Right lobe of liver (tissue), 4 donors: ENCODE measurements at regions not wholly inside any gene's neighbourhood (a gene's known extent, or its start where the extent isn't known, plus 50 kb on each side); places are given as distances from the start of the nearest gene placed in this dataset.

Source experiments
- POLR2A ChIP-seq: fragments of 450-650 bp; IDR thresholded peaks from one replicate; pipeline ENCODE4 v1.6.1; 2017; ENCODE audit warnings: antibody characterized with exemption, mild to moderate bottlenecking
- TF ChIP-seq, protein P1 (sequence below), 4 donors: fragments of 200-600 bp in 3 of 4; fragments of 450-650 bp in 1 of 4; IDR thresholded peaks; one replicate each; pipeline versions ENCODE4 v1.5.1 to v1.8.0; 2016 to 2022; ENCODE audit warnings: antibody characterized with exemption in 4 of 4, mild to moderate bottlenecking in 2 of 4
- donor health status: DM: no; HTN: no; CAD: no.
- donor health status: DM: no; HTN: no; CAD: no.
- donor health status: DM: no; HTN: yes; CAD: no.

DNA sequence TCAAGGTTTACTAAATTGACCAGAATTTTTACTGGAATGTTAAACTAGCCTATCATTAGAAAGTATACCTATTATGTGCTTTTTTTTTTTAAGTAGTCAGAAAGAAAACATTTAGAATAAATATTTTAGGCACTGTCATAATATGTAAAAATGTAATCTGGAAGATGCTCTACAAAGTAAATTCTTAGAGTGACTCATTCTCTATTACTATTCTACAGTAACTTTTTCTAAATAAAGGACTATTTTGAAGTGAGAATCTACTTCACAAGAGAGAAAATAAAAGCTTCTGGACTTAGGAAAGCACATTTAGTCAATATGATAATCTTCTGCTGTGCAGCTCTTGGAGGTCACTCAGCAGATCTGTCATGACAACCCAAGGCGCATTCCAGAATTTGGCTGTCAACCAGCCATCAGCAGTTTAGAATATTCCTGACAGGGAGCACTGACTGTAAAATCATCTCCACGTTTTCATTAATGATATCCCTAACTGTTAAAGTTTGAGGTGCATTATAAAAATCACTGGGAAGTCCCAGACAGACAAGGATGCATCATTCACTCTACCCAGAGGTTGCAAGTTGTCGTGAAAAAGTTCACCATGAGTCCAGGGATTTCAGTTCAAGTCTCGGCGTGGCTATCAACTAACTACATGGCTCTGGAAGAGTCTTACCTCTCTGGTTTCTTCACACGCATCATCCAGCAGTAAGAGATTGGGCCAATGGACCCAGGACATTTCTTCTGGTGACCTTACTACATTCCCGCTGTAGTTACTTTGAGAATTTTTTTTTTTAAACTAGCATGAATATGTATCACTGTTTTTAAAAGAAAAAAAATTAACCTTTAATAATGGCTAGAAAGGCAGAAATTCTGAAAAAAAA is 374.9 kb downstream of the GJA1 start:
- TF ChIP-seq, protein P1, sequence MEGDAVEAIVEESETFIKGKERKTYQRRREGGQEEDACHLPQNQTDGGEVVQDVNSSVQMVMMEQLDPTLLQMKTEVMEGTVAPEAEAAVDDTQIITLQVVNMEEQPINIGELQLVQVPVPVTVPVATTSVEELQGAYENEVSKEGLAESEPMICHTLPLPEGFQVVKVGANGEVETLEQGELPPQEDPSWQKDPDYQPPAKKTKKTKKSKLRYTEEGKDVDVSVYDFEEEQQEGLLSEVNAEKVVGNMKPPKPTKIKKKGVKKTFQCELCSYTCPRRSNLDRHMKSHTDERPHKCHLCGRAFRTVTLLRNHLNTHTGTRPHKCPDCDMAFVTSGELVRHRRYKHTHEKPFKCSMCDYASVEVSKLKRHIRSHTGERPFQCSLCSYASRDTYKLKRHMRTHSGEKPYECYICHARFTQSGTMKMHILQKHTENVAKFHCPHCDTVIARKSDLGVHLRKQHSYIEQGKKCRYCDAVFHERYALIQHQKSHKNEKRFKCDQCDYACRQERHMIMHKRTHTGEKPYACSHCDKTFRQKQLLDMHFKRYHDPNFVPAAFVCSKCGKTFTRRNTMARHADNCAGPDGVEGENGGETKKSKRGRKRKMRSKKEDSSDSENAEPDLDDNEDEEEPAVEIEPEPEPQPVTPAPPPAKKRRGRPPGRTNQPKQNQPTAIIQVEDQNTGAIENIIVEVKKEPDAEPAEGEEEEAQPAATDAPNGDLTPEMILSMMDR (IDR thresholded peaks at IDR 0.05), result no peak
- TF ChIP-seq POLR2A, result no peak
